ENCODE measurements at regions not wholly inside any gene's neighbourhood (a gene's known extent, or its start where the extent isn't known, plus 50 kb on each side); places are given as distances from the start of the nearest gene placed in this dataset.
A peak's percentile ranks its signal among the peaks of the same experiment; 100 is the strongest.

GRCh38 chr6:165735065-165735464 is 72.0 kb upstream of the PDE10A start:
- H3K9ac ChIP-seq, result no peak overlapping the region
- no peak for TF ChIP-seq CTCF (IDR thresholded peaks at IDR 0.05)
- H3K27me3 ChIP-seq (ENCODE audit: control insufficient read depth, insufficient read depth, low read length), result no peaks in the 10 kb centered on the region
- no peak overlapping the region for H3K4me3 ChIP-seq (ENCODE audit: low read depth, low read length)
- no peaks in the 10 kb centered on the region for H3K4me1 ChIP-seq
- H3K36me3 ChIP-seq (ENCODE audit: control insufficient read depth, insufficient read depth, low read length), result no peaks in the 10 kb centered on the region
- H3K4me2 ChIP-seq (ENCODE audit: low read length), result no peak overlapping the region
- no peak overlapping the region for H3K27ac ChIP-seq
- H3K79me2 ChIP-seq, result no peaks in the 10 kb centered on the region
- no peaks in the 10 kb centered on the region for H3K9me3 ChIP-seq (ENCODE audit: control insufficient read depth, low read length)
- no peak overlapping the region for H2AFZ ChIP-seq

GRCh38 chr6:165733489-165733791 is 70.4 kb upstream of the PDE10A start:
- no peaks in the 10 kb centered on the region for H3K4me1 ChIP-seq

GRCh38 chr6:165732696-165733488 is 69.9 kb upstream of the PDE10A start:
- H3K4me1 ChIP-seq, result no peaks in the 10 kb centered on the region
- H3K27ac ChIP-seq, result no peak overlapping the region
- no peak overlapping the region for H3K4me3 ChIP-seq (ENCODE audit: low read depth, low read length)
- TF ChIP-seq CTCF (IDR thresholded peaks at IDR 0.05), result no peak
- H3K4me2 ChIP-seq (ENCODE audit: low read length), result no peak overlapping the region
- H3K9me3 ChIP-seq (ENCODE audit: control insufficient read depth, low read length), result no peaks in the 10 kb centered on the region
- H2AFZ ChIP-seq, result no peak overlapping the region
- H3K36me3 ChIP-seq (ENCODE audit: control insufficient read depth, insufficient read depth, low read length), result no peaks in the 10 kb centered on the region
- no peaks in the 10 kb centered on the region for H3K79me2 ChIP-seq
- no peak overlapping the region for H3K9ac ChIP-seq
- no peaks in the 10 kb centered on the region for H3K27me3 ChIP-seq (ENCODE audit: control insufficient read depth, insufficient read depth, low read length)

More at GRCh38 chr6:165733489-165733791, 70.4 kb upstream of the PDE10A start:
- H3K36me3 ChIP-seq (ENCODE audit: control insufficient read depth, insufficient read depth, low read length), result no peaks in the 10 kb centered on the region
- H3K9ac ChIP-seq, result no peak overlapping the region
- H3K79me2 ChIP-seq, result no peaks in the 10 kb centered on the region
- no peaks in the 10 kb centered on the region for H3K9me3 ChIP-seq (ENCODE audit: control insufficient read depth, low read length)
- no peaks in the 10 kb centered on the region for H3K27me3 ChIP-seq (ENCODE audit: control insufficient read depth, insufficient read depth, low read length)
- TF ChIP-seq CTCF (IDR thresholded peaks at IDR 0.05), result no peak
- H3K27ac ChIP-seq, result no peak overlapping the region
- no peak overlapping the region for H3K4me3 ChIP-seq (ENCODE audit: low read depth, low read length)
- no peak overlapping the region for H2AFZ ChIP-seq
- H3K4me2 ChIP-seq (ENCODE audit: low read length), result no peak overlapping the region

GRCh38 chr6:165729307-165729936 is 66.4 kb upstream of the PDE10A start:
- Histone ChIP-seq H3K4me2 (ENCODE audit: low read length) (no peak overlapping the region), H3K4me1 (no peaks in the 10 kb centered on the region), H3K27ac (no peak overlapping the region), H3K36me3 (ENCODE audit: control insufficient read depth, insufficient read depth, low read length) (no peaks in the 10 kb centered on the region), H3K9me3 (ENCODE audit: control insufficient read depth, low read length) (no peaks in the 10 kb centered on the region), H3K4me3 (ENCODE audit: low read depth, low read length) (no peak overlapping the region), H3K79me2 (no peaks in the 10 kb centered on the region), H2AFZ (no peak overlapping the region), H3K9ac (no peak overlapping the region), H3K27me3 (ENCODE audit: control insufficient read depth, insufficient read depth, low read length) (no peaks in the 10 kb centered on the region)
- peak; percentile 40 for TF ChIP-seq CTCF (IDR thresholded peaks at IDR 0.05)

GRCh38 chr6:165728216-165728615 is 65.2 kb upstream of the PDE10A start:
- no peaks in the 10 kb centered on the region for H3K79me2 ChIP-seq
- H3K27ac ChIP-seq, result no peak overlapping the region
- no peak overlapping the region for H3K9ac ChIP-seq
- H3K4me2 ChIP-seq (ENCODE audit: low read length), result no peak overlapping the region
- no peaks in the 10 kb centered on the region for H3K4me1 ChIP-seq
- H3K9me3 ChIP-seq (ENCODE audit: control insufficient read depth, low read length), result no peaks in the 10 kb centered on the region
- H2AFZ ChIP-seq, result no peak overlapping the region
- no peaks in the 10 kb centered on the region for H3K36me3 ChIP-seq (ENCODE audit: control insufficient read depth, insufficient read depth, low read length)
- H3K4me3 ChIP-seq (ENCODE audit: low read depth, low read length), result no peak overlapping the region
- no peak for TF ChIP-seq CTCF (IDR thresholded peaks at IDR 0.05)
- H3K27me3 ChIP-seq (ENCODE audit: control insufficient read depth, insufficient read depth, low read length), result no peaks in the 10 kb centered on the region
